T47D (cell line): ENCODE measurements at regions not wholly inside any gene's neighbourhood (a gene's known extent, or its start where the extent isn't known, plus 50 kb on each side); places are given as distances from the start of the nearest gene placed in this dataset.

Source experiments
- DNase-seq, 2 experiments: peaks; one replicate each; pipeline versions ENCODE4 v3.0.0 to v3.0.0-alpha.2; 2011 to 2012; ENCODE audit warnings: low read depth in 1 of 2, low spot score in 1 of 2
- JUND ChIP-seq: IDR thresholded peaks from 2 replicates; pipeline ENCODE4 v1.6.1; 2012; ENCODE audit warnings: low read depth
- in situ Hi-C: cut with HindIII; loops from 2 replicates; pipeline ENCODE4 v1.10.0; 2016; ENCODE audit warnings: low sequenced_read_pairs, low pct_unique_long_range_greater_than_20kb

- no peak for DNase-seq
- TF ChIP-seq JUND, result no peak
- in situ Hi-C loops, result no loop called here
Measured at GRCh38 chr13:50200988-50201387, 185.7 kb downstream of the KCNRG start.

DNA sequence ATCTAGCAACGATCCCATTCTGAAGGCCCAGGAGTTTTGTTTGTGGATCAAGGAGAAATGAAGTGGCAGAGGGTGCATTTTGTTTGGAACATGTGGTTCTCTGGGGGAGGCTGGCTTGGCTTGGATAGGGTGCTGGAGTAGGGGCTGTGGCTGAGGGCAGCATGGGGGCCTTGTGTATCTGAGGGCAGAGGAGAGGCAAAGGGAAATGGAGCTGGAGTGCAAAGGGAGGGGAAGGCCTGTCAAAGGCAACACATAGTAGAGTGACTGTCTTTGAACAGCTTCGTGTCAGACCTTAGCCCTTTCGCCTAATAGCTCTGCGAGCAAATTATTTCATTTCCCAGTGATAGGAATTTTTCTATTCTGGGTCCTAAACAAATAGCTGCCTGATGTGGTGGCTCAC is 187.2 kb downstream of the KCNRG start:
- in situ Hi-C loops, result no loop called here
- no peak for TF ChIP-seq JUND
- DNase-seq, result no peak

DNA sequence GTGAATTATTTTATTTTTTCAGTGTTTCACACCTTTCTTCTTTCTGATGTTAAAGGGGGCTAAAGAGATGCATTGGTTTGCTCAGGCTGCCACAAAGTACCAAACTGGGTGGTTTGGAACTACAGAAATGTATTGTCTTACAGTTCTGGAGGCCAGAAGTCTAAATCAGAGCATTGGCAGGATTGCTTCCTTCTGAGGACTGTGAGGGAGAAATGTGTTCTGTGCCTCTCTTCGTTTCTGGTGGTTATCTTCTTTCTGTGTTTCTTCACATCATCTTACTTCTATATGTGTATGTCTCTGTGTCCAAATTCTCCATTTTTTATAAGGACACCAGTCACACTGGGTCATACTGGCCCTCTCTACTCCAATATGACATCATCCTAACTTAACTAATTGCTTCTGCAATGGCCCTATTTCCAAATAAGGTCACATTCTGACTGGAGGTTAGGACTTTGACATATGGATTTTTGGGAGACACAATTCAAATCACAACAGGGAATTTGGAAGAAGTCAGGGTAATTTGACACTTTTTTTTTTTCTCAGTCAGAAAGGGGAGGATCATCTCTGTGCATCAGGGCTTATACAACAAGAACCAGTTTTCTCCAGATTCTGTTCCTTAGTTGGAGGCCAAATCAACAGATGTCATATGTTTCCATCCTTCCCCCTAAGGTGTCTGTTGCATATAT is 188.2 kb downstream of the KCNRG start:
- in situ Hi-C loops, result no loop called here
- no peak for DNase-seq
- no peak for TF ChIP-seq JUND

- in situ Hi-C loops, result no loop called here
- DNase-seq, result no peak
- no peak for TF ChIP-seq JUND
Measured at GRCh38 chr13:50205581-50205980, 190.3 kb downstream of the KCNRG start.

- in situ Hi-C loops, result no loop called here
- no peak for TF ChIP-seq JUND
- DNase-seq, result peak in 1 of 2 experiments; percentile 35
Measured at GRCh38 chr13:50208826-50209335, 193.6 kb downstream of the KCNRG start.

DNA sequence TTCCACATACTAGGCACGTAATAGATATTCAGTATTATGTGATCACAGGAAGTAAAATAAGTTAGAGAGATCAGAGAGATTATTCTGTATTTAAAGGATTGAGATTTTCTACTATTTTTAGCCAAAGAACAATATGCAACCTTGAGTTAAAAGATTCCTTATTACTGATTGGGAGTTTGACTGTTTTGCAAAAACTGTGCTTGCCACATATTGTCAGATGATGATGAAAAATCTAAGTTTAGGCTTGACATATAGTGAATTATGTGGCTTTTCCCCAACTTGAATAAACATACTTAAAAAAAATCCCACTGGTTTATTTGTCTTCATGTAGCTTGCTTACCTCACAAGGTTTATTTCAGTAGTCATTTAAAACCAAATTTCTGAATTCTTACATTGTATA is 194.4 kb downstream of the KCNRG start:
- DNase-seq, result no peak
- in situ Hi-C loops, result no loop called here

GRCh38 chr13:50213526-50213925 is 198.3 kb downstream of the KCNRG start:
- no peak for DNase-seq
- no peak for TF ChIP-seq JUND
- in situ Hi-C loops, result no loop called here

More for the DNA sequence above, 194.4 kb downstream of the KCNRG start:
- no peak for TF ChIP-seq JUND

- no peak for TF ChIP-seq JUND
- DNase-seq, result no peak
- in situ Hi-C loops, result no loop called here
Measured at GRCh38 chr13:50214514-50214913, 199.3 kb downstream of the KCNRG start.

- TF ChIP-seq JUND, result no peak
- no peak for DNase-seq
- in situ Hi-C loops, result no loop called here
Measured at GRCh38 chr13:50215399-50215798, 200.2 kb downstream of the KCNRG start.

- no peak for TF ChIP-seq JUND
- in situ Hi-C loops, result no loop called here
- no peak for DNase-seq
Measured at GRCh38 chr13:50219743-50220142, 204.5 kb downstream of the KCNRG start.

DNA sequence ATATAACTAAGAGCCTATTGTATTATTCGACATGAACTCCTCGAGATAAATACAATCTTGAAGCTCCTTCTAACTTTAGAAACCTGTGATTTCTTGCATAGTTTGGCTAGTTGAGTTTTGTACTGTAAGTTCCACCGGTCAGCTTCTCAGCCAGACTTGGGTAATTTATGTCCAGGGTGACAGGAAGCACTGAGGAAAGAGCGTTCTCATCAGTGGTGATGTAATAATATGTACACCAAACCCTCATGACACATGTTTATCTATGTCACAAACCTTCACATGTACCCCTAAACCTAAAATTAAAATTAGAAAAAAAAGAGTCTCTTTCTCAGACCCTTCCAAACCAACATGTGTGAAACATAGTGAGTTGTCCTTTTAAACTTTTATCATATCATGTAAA is 205.7 kb downstream of the KCNRG start:
- no peak for TF ChIP-seq JUND
- in situ Hi-C loops, result no loop called here
- DNase-seq, result no peak

- TF ChIP-seq JUND, result no peak
- peak in 1 of 2 experiments; percentile 35 for DNase-seq
- in situ Hi-C loops, result no loop called here
Measured at GRCh38 chr13:50222569-50223332, 207.5 kb downstream of the KCNRG start.

- TF ChIP-seq JUND, result no peak
- DNase-seq, result no peak
- in situ Hi-C loops, result no loop called here
Measured at GRCh38 chr13:50224534-50224933, 209.3 kb downstream of the KCNRG start.
